H9 (cell line): ENCODE measurements at regions not wholly inside any gene's neighbourhood (a gene's known extent, or its start where the extent isn't known, plus 50 kb on each side); places are given as distances from the start of the nearest gene placed in this dataset.

Experiments
- DNase-seq: peaks from one replicate; pipeline ENCODE4 v3.0.0-alpha.2; 2017
- H2AFZ ChIP-seq: one replicate; pipeline ENCODE4 v1.6.1; 2013; ENCODE audit warnings: mild to moderate bottlenecking, low read length, control low read depth, moderate library complexity
- H2AK5ac ChIP-seq: 2 replicates; pipeline ENCODE4 v1.6.1; 2013; ENCODE audit warnings: low read length, control low read depth, mixed read lengths; ENCODE audit not compliant: insufficient read length
- H2BK120ac ChIP-seq: one replicate; pipeline ENCODE4 v1.6.1; 2013; ENCODE audit warnings: low read depth, mild to moderate bottlenecking, low read length, control low read depth, inconsistent platforms; ENCODE audit not compliant: poor library complexity, severe bottlenecking
- H2BK12ac ChIP-seq: 2 replicates; pipeline ENCODE4 v1.6.1; 2013; ENCODE audit warnings: low read length, control low read depth, mixed read lengths, low read depth; ENCODE audit not compliant: insufficient read length
- H2BK15ac ChIP-seq: 2 replicates; pipeline ENCODE4 v1.6.1; 2013; ENCODE audit warnings: low read depth, low read length, control low read depth
- H2BK20ac ChIP-seq: one replicate; pipeline ENCODE4 v1.6.1; 2013; ENCODE audit warnings: low read depth, mild to moderate bottlenecking, low read length, control low read depth, inconsistent platforms; ENCODE audit not compliant: poor library complexity, severe bottlenecking
- H2BK5ac ChIP-seq: 2 replicates; pipeline ENCODE4 v1.6.1; 2013; ENCODE audit warnings: low read length, control low read depth, mixed read lengths; ENCODE audit not compliant: insufficient read length
- H3K14ac ChIP-seq: 2 replicates; pipeline ENCODE4 v1.6.1; 2013; ENCODE audit warnings: low read length, control low read depth; ENCODE audit not compliant: insufficient read depth
- H3K18ac ChIP-seq: 2 replicates; pipeline ENCODE4 v1.6.1; 2013; ENCODE audit warnings: low read depth, mild to moderate bottlenecking, mixed read lengths, low read length, control low read depth; ENCODE audit not compliant: insufficient read length
- H3K23ac ChIP-seq: 2 replicates; pipeline ENCODE4 v1.6.1; 2013; ENCODE audit warnings: low read length, control low read depth, mixed read lengths, low read depth; ENCODE audit not compliant: insufficient read length
- H3K23me2 ChIP-seq: 2 replicates; pipeline ENCODE4 v1.6.1; 2013; ENCODE audit warnings: low read depth, mild to moderate bottlenecking, mixed read lengths, low read length, control low read depth; ENCODE audit not compliant: insufficient read length, poor library complexity, severe bottlenecking
- H3K27ac ChIP-seq: 2 replicates; pipeline ENCODE4 v1.5.1; 2013; ENCODE audit warnings: low read length, control low read depth, mixed read lengths, low read depth; ENCODE audit not compliant: insufficient read length
- H3K27me3 ChIP-seq: 2 replicates; pipeline ENCODE4 v1.6.1; 2013; ENCODE audit warnings: low read length, control low read depth, inconsistent platforms; ENCODE audit not compliant: insufficient read depth
- H3K4ac ChIP-seq: 2 replicates; pipeline ENCODE4 v1.6.1; 2013; ENCODE audit warnings: low read depth, mild to moderate bottlenecking, control low read depth, inconsistent platforms, low read length, moderate library complexity
- H3K4me1 ChIP-seq: 2 replicates; pipeline ENCODE4 v1.6.1; 2013; ENCODE audit warnings: low read length, control low read depth, inconsistent platforms; ENCODE audit not compliant: insufficient read depth
- H3K4me2 ChIP-seq: 2 replicates; pipeline ENCODE4 v1.6.1; 2013; ENCODE audit warnings: low read length, control low read depth, mixed read lengths; ENCODE audit not compliant: insufficient read length, insufficient read depth
- H3K56ac ChIP-seq: 2 replicates; pipeline ENCODE4 v1.6.1; 2013; ENCODE audit warnings: low read depth, mild to moderate bottlenecking, mixed read lengths, low read length, control low read depth; ENCODE audit not compliant: insufficient read length
- H3K79me1 ChIP-seq: 2 replicates; pipeline ENCODE4 v1.6.1; 2013; ENCODE audit warnings: low read depth, mild to moderate bottlenecking, moderate library complexity, low read length, control low read depth, inconsistent platforms; ENCODE audit not compliant: insufficient read depth, poor library complexity, severe bottlenecking
- H3K79me2 ChIP-seq: 2 replicates; pipeline ENCODE4 v1.6.1; 2013; ENCODE audit warnings: low read length, control low read depth, inconsistent platforms; ENCODE audit not compliant: insufficient read depth
- H3K9ac ChIP-seq: 2 replicates; pipeline ENCODE4 v1.6.1; 2013; ENCODE audit warnings: low read length, control low read depth, mixed read lengths; ENCODE audit not compliant: insufficient read length; ENCODE audit errors: extremely low read depth
- H3K9me3 ChIP-seq: one replicate; pipeline ENCODE4 v1.6.1; 2013; ENCODE audit warnings: low read depth, low read length, inconsistent platforms; ENCODE audit not compliant: control insufficient read depth
- H3T11ph ChIP-seq: one replicate; pipeline ENCODE4 v1.6.1; 2013; ENCODE audit warnings: mild to moderate bottlenecking, low read length, control low read depth, inconsistent platforms
- H4K20me1 ChIP-seq: one replicate; pipeline ENCODE4 v1.6.1; 2013; ENCODE audit not compliant: control insufficient read depth, insufficient read length, insufficient read depth
- H4K5ac ChIP-seq: 2 replicates; pipeline ENCODE4 v1.6.1; 2013; ENCODE audit warnings: low read depth, mild to moderate bottlenecking, mixed read lengths, low read length, control low read depth; ENCODE audit not compliant: insufficient read length
- H4K8ac ChIP-seq: replicated peaks from 2 replicates; pipeline ENCODE4 v1.6.1; 2013; ENCODE audit warnings: low read length, control low read depth, mixed read lengths, low read depth; ENCODE audit not compliant: insufficient read length
- H4K91ac ChIP-seq: 2 replicates; pipeline ENCODE4 v1.6.1; 2013; ENCODE audit warnings: low read depth, mild to moderate bottlenecking, moderate library complexity, mixed read lengths, low read length, control low read depth; ENCODE audit not compliant: insufficient read length
- H3K27ac Mint-ChIP-seq, 3 experiments: 2 replicates in 2 of 3; 3 replicates in 1 of 3; pipeline ENCODE4 v1.8.0; 2020 to 2021; ENCODE audit warnings: mixed read lengths in 3 of 3, mild to moderate bottlenecking in 1 of 3, moderate library complexity in 1 of 3
- H3K27me3 Mint-ChIP-seq: 2 replicates; pipeline ENCODE4 v1.8.0; 2021; ENCODE audit warnings: low read depth, mild to moderate bottlenecking, moderate library complexity, mixed read lengths
- H3K36me3 Mint-ChIP-seq, 3 experiments: 2 replicates in 2 of 3; 3 replicates in 1 of 3; pipeline ENCODE4 v1.8.0; 2020 to 2021; ENCODE audit warnings: low read depth in 3 of 3, mixed read lengths in 3 of 3; ENCODE audit not compliant: insufficient read depth in 1 of 3
- H3K4me1 Mint-ChIP-seq, 2 experiments: 2 replicates each; pipeline ENCODE4 v1.8.0; 2020; ENCODE audit warnings: mixed read lengths in 2 of 2
- H3K4me3 Mint-ChIP-seq, 2 experiments: 2 replicates in 1 of 2; 3 replicates in 1 of 2; pipeline ENCODE4 v1.8.0; 2020 to 2021; ENCODE audit warnings: mild to moderate bottlenecking in 2 of 2, mixed read lengths in 2 of 2, moderate library complexity in 1 of 2
- H3K9me3 Mint-ChIP-seq, 2 experiments: 2 replicates in 1 of 2; 3 replicates in 1 of 2; pipeline ENCODE4 v1.8.0; 2020; ENCODE audit warnings: mild to moderate bottlenecking in 2 of 2, mixed read lengths in 2 of 2, moderate library complexity in 1 of 2
- WGBS: extraction: QIAGEN DNeasy Blood & Tissue Kit; methylation state at CpG from one replicate; pipeline ENCODE4 v1.1.7; 2013; ENCODE audit warnings: missing lambda C conversion rate, low lambda C conversion rate, mixed read lengths; ENCODE audit not compliant: insufficient read length; ENCODE audit errors: extremely low coverage; 5-methylcytosine and 5-hydroxymethylcytosine counted together
- TF ChIP-seq, protein P1 (sequence below): fragments of 200-600 bp; sonication (generic); conservative IDR thresholded peaks from 3 replicates; pipeline ENCODE4 v1.8.0; 2021; ENCODE audit warnings: antibody characterized with exemption, mild to moderate bottlenecking

DNA sequence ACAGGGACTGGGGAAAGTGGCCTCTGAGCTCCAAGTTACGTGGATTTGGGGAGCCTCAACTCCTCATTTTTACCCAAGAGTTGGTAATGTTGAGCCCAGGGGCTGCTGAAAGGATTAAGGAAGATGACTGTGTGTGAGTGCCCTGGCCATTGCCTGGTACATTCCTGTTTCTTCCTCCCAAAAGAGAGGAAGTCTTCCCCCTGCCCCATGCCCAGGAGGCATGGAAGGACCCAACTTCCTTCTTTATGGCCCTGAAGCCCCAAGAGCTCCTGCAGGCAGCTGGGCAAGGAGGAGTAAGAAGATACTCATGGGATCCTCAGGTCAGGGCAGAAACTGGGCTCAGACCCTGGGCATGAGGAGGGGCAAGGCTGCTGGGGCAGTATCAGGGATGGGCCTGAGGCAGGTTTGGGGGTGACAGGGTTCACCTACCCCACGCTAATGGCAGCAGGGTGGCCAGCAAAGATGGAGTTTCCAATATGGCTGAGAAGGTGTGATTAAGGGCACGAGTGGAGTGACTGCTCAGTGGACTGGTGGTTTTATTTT lies 118.3 kb upstream of the MVB12B start:
- Histone ChIP-seq H2BK20ac (no peak overlapping the region), H3K27me3 (no peaks in the 10 kb centered on the region), H2BK5ac (no peak overlapping the region), H3K14ac (no peak overlapping the region), H3K79me2 (no peaks in the 10 kb centered on the region), H3K18ac (no peak overlapping the region), H2BK12ac (no peak overlapping the region), H3T11ph (no peak overlapping the region), H4K20me1 (no peaks in the 10 kb centered on the region), H3K4me1 (no peaks in the 10 kb centered on the region), H3K4me2 (no peak overlapping the region), H3K9ac (no peak overlapping the region), H2AFZ (no peak overlapping the region), H3K27ac (no peak overlapping the region), H3K79me1 (no peaks in the 10 kb centered on the region), H3K56ac (no peak overlapping the region), H3K4ac (no peak overlapping the region), H4K91ac (no peak overlapping the region), H4K8ac (no peak overlapping the region), H3K23me2 (no peaks in the 10 kb centered on the region), H3K23ac (no peak overlapping the region), H2BK120ac (no peak overlapping the region), H4K5ac (no peak overlapping the region), H3K9me3 (no peaks in the 10 kb centered on the region), H2BK15ac (no peak overlapping the region), H2AK5ac (no peak overlapping the region)
- Mint-ChIP-seq H3K27ac (no peak overlapping the region; a peak in 1 of 7 replicates), H3K4me1 (no peaks in the 10 kb centered on the region), H3K4me3 (no peak overlapping the region), H3K9me3 (peaks cover 0 to 3% of the 10 kb centered on the region in 2 experiments; a peak in 4 of 5 replicates), H3K27me3 (peaks cover 18% of the 10 kb centered on the region), H3K36me3 (peaks cover 0 to 3% (median 2%) of the 10 kb centered on the region in 3 experiments; a peak in 2 of 7 replicates)
- no peak for DNase-seq
- TF ChIP-seq, protein P1, sequence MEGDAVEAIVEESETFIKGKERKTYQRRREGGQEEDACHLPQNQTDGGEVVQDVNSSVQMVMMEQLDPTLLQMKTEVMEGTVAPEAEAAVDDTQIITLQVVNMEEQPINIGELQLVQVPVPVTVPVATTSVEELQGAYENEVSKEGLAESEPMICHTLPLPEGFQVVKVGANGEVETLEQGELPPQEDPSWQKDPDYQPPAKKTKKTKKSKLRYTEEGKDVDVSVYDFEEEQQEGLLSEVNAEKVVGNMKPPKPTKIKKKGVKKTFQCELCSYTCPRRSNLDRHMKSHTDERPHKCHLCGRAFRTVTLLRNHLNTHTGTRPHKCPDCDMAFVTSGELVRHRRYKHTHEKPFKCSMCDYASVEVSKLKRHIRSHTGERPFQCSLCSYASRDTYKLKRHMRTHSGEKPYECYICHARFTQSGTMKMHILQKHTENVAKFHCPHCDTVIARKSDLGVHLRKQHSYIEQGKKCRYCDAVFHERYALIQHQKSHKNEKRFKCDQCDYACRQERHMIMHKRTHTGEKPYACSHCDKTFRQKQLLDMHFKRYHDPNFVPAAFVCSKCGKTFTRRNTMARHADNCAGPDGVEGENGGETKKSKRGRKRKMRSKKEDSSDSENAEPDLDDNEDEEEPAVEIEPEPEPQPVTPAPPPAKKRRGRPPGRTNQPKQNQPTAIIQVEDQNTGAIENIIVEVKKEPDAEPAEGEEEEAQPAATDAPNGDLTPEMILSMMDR, result no peak
- WGBS, result no CpG with 5 or more reads among the region's 3 CpGs
